ENCODE measurements at regions not wholly inside any gene's neighbourhood (a gene's known extent, or its start where the extent isn't known, plus 50 kb on each side); places are given as distances from the start of the nearest gene placed in this dataset.

DNA sequence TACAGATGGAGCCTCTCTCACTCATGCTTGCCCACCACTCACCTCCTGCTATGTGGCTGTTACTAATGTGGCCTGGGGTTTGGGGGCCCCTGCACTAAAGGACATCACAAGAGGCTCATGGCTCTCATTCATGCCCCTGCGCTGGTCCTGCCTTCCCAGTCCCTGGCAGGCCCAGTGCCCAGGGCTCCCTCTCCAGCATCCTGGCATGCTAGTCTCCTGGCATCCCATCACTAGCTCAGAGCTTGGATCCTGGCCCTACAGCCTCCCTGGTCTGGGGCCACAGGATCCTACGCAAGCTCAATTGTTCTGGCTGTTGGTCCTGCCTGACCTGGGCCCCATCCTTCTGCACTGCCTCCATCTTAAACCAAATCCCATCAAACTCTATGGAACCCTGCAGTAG is 685.4 kb downstream of the PTPRU start (continued):
- TF ChIP-seq MYC (IDR thresholded peaks at IDR 0.05; ENCODE audit: borderline replicate concordance, low read length): no peak

DNA sequence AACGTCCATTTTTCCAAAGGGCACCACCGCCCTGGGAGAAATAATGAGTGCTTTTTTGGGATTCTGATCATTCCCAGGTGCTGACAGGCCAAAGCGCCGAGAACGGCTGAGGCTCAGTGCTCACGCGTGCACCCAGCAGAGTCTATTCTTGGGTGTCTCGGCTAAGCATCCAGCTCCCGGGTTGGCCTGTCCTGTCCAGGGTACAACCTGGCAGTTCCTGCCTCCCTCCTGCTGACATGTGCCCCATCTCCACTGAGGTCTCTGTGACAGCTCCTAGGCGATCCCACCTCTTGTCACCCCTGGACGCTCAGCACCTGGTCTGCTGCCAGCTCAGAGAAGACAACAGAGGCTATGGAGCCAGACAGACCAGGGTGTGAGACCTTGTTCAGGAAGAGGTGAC is 684.5 kb downstream of the PTPRU start:
- ATAC-seq: no peak

DNA sequence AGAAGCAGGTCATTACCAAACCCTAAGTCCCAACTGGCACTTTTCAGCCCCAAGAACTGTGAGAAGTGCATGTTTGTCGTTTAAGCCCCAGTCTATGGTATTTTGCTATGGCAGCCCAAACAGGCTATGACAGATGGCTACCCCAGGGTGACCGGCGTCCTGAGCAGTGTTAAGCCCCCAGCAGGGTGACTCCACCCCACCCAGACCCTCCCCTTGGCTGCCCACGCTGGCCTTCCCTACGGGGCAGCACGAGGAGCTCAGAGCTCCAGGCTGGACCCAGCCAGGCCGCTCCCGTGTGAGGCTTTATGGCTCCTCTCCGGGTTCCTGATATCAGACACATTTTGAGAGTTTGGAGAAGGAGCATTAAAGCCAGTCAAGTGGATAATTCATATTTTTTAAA is 684.0 kb downstream of the PTPRU start:
- H3K4me2 ChIP-seq: no peak overlapping the region
- no peaks in the 10 kb centered on the region for H3K9me3 ChIP-seq
- no peak for FAIRE-seq
- 54% methylated on average over 4 of the region's 9 CpGs for WGBS (ENCODE audit: missing lambda C conversion rate)
- no peak overlapping the region for H3K27ac ChIP-seq
- ChIA-PET CTCF (interaction anchor here (1.6 kb wide), 1 partner anchor 9 kb away, joined by 5 read pairs; no protein-coding TSS in a partner anchor), POLR2A (no interaction called here)
- no peak for ATAC-seq
- no peak overlapping the region for H3K4me3 ChIP-seq
- DNase-seq (ENCODE audit: low read depth in 1 of 2, low spot score in 1 of 2): no peak
- no peaks in the 10 kb centered on the region for H3K4me1 ChIP-seq
- no peak for TF ChIP-seq RAD21 (conservative IDR thresholded peaks at IDR 0.05 in 1 of 2, IDR thresholded peaks at IDR 0.05 in 1 of 2)
- TF ChIP-seq PHF8 (IDR thresholded peaks at IDR 0.05; ENCODE audit: borderline replicate concordance, low read depth): no peak
- TF ChIP-seq, protein P1, sequence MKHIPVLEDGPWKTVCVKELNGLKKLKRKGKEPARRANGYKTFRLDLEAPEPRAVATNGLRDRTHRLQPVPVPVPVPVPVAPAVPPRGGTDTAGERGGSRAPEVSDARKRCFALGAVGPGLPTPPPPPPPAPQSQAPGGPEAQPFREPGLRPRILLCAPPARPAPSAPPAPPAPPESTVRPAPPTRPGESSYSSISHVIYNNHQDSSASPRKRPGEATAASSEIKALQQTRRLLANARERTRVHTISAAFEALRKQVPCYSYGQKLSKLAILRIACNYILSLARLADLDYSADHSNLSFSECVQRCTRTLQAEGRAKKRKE (CRISPR knock-in tag; IDR thresholded peaks at IDR 0.05; ENCODE audit: low read depth): no peak
- no peak for TF ChIP-seq FOSL2 (IDR thresholded peaks at IDR 0.05)
- TF ChIP-seq FOSL2 (CRISPR knock-in tag; IDR thresholded peaks at IDR 0.05): no peak
- TF ChIP-seq CBX8 (IDR thresholded peaks at IDR 0.05): no peak
- TF ChIP-seq, protein P2, sequence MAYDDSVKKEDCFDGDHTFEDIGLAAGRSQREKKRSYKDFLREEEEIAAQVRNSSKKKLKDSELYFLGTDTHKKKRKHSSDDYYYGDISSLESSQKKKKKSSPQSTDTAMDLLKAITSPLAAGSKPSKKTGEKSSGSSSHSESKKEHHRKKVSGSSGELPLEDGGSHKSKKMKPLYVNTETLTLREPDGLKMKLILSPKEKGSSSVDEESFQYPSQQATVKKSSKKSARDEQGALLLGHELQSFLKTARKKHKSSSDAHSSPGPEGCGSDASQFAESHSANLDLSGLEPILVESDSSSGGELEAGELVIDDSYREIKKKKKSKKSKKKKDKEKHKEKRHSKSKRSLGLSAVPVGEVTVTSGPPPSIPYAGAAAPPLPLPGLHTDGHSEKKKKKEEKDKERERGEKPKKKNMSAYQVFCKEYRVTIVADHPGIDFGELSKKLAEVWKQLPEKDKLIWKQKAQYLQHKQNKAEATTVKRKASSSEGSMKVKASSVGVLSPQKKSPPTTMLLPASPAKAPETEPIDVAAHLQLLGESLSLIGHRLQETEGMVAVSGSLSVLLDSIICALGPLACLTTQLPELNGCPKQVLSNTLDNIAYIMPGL (CRISPR knock-in tag; IDR thresholded peaks at IDR 0.05; ENCODE audit: borderline replicate concordance): no peak
- no peak for TF ChIP-seq JUNB (IDR thresholded peaks at IDR 0.05)
- no peak for TF ChIP-seq KDM5A (IDR thresholded peaks at IDR 0.05)
- TF ChIP-seq EP300 (IDR thresholded peaks at IDR 0.05): no peak
- TF ChIP-seq RNF2 (IDR thresholded peaks at IDR 0.05; ENCODE audit: borderline replicate concordance, low read depth): no peak
- TF ChIP-seq, protein P3, sequence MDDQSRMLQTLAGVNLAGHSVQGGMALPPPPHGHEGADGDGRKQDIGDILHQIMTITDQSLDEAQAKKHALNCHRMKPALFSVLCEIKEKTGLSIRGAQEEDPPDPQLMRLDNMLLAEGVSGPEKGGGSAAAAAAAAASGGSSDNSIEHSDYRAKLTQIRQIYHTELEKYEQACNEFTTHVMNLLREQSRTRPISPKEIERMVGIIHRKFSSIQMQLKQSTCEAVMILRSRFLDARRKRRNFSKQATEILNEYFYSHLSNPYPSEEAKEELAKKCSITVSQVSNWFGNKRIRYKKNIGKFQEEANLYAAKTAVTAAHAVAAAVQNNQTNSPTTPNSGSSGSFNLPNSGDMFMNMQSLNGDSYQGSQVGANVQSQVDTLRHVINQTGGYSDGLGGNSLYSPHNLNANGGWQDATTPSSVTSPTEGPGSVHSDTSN (IDR thresholded peaks at IDR 0.05): no peak
- TF ChIP-seq, protein P4, sequence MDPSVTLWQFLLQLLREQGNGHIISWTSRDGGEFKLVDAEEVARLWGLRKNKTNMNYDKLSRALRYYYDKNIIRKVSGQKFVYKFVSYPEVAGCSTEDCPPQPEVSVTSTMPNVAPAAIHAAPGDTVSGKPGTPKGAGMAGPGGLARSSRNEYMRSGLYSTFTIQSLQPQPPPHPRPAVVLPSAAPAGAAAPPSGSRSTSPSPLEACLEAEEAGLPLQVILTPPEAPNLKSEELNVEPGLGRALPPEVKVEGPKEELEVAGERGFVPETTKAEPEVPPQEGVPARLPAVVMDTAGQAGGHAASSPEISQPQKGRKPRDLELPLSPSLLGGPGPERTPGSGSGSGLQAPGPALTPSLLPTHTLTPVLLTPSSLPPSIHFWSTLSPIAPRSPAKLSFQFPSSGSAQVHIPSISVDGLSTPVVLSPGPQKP (IDR thresholded peaks at IDR 0.05; ENCODE audit: low read depth, low read length): no peak
- TF ChIP-seq GATA3 (IDR thresholded peaks at IDR 0.05; ENCODE audit: borderline replicate concordance): no peak
- TF ChIP-seq RFX5 (IDR thresholded peaks at IDR 0.05): no peak
- TF ChIP-seq CBX2 (IDR thresholded peaks at IDR 0.05; ENCODE audit: borderline replicate concordance, low read depth): no peak
- TF ChIP-seq FOSB (CRISPR knock-in tag; IDR thresholded peaks at IDR 0.05): no peak

More for the DNA sequence above, 684.5 kb downstream of the PTPRU start:
- H3K4me1 ChIP-seq: no peaks in the 10 kb centered on the region
- TF ChIP-seq CHD4 (IDR thresholded peaks at IDR 0.05; ENCODE audit: borderline replicate concordance) (no peak), ZFP36 (IDR thresholded peaks at IDR 0.05; ENCODE audit: borderline replicate concordance, partially characterized antibody) (no peak), MYC (IDR thresholded peaks at IDR 0.05; ENCODE audit: borderline replicate concordance, low read length) (no peak), HEYL (CRISPR knock-in tag; IDR thresholded peaks at IDR 0.05) (no peak), CBX2 (IDR thresholded peaks at IDR 0.05; ENCODE audit: borderline replicate concordance, low read depth) (no peak), FOSL2 (IDR thresholded peaks at IDR 0.05) (no peak), FOSL2 (CRISPR knock-in tag; IDR thresholded peaks at IDR 0.05) (no peak), RCOR1 (IDR thresholded peaks at IDR 0.05; ENCODE audit: low read depth, low read length) (no peak), BHLHE40 (IDR thresholded peaks at IDR 0.05; ENCODE audit: low read depth, low read length) (no peak), CHD2 (IDR thresholded peaks at IDR 0.05; ENCODE audit: low read length, partially characterized antibody) (no peak), ESRRA (IDR thresholded peaks at IDR 0.05; ENCODE audit: borderline replicate concordance, low read length) (no peak), TFCP2L1 (CRISPR knock-in tag; IDR thresholded peaks at IDR 0.05) (no peak), NPAS2 (CRISPR knock-in tag; IDR thresholded peaks at IDR 0.05; ENCODE audit: borderline replicate concordance) (no peak), EHF (CRISPR knock-in tag; IDR thresholded peaks at IDR 0.05) (no peak)
- TF ChIP-seq, protein P3 (IDR thresholded peaks at IDR 0.05): no peak
- TF ChIP-seq, protein P5, sequence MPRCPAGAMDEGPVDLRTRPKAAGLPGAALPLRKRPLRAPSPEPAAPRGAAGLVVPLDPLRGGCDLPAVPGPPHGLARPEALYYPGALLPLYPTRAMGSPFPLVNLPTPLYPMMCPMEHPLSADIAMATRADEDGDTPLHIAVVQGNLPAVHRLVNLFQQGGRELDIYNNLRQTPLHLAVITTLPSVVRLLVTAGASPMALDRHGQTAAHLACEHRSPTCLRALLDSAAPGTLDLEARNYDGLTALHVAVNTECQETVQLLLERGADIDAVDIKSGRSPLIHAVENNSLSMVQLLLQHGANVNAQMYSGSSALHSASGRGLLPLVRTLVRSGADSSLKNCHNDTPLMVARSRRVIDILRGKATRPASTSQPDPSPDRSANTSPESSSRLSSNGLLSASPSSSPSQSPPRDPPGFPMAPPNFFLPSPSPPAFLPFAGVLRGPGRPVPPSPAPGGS (IDR thresholded peaks at IDR 0.05): no peak
- TF ChIP-seq, protein P6, sequence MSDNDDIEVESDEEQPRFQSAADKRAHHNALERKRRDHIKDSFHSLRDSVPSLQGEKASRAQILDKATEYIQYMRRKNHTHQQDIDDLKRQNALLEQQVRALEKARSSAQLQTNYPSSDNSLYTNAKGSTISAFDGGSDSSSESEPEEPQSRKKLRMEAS (IDR thresholded peaks at IDR 0.05): no peak
- TF ChIP-seq, protein P1 (CRISPR knock-in tag; IDR thresholded peaks at IDR 0.05; ENCODE audit: low read depth): no peak
- no peak for DNase-seq (ENCODE audit: low read depth in 1 of 2, low spot score in 1 of 2)
- WGBS (ENCODE audit: missing lambda C conversion rate): 41% methylated on average over 11 of the region's 11 CpGs
- no peak for FAIRE-seq
- ChIA-PET CTCF (interaction anchor here (1.6 kb wide), 1 partner anchor 8 kb away, joined by 5 read pairs; no protein-coding TSS in a partner anchor), POLR2A (no interaction called here)
- H3K9me3 ChIP-seq: no peaks in the 10 kb centered on the region
- no peak overlapping the region for H3K27ac ChIP-seq
- H3K4me2 ChIP-seq: no peak overlapping the region
- no peak overlapping the region for H3K4me3 ChIP-seq
